Esophagus (tissue), 2 donors: ENCODE measurements at regions not wholly inside any gene's neighbourhood (a gene's known extent, or its start where the extent isn't known, plus 50 kb on each side); places are given as distances from the start of the nearest gene placed in this dataset.

Source experiments
- H3K27ac ChIP-seq, 2 donors: one replicate each; pipeline ENCODE4 v1.5.1; 2013; ENCODE audit warnings: low read depth in 2 of 2, mild to moderate bottlenecking in 2 of 2, inconsistent platforms in 1 of 2, low read length in 1 of 2, moderate library complexity in 1 of 2
- H3K27me3 ChIP-seq, 2 donors: one replicate each; pipeline ENCODE4 v1.6.1; 2013; ENCODE audit warnings: low read length in 2 of 2, control low read depth in 1 of 2, mild to moderate bottlenecking in 1 of 2; ENCODE audit not compliant: insufficient read depth in 2 of 2, control insufficient read depth in 1 of 2
- H3K36me3 ChIP-seq, 2 donors: one replicate each; pipeline ENCODE4 v1.6.1; 2013; ENCODE audit warnings: low read length in 1 of 2; ENCODE audit not compliant: control insufficient read depth in 2 of 2, insufficient read depth in 2 of 2
- H3K4me1 ChIP-seq, 2 donors: one replicate each; pipeline ENCODE4 v1.6.1; 2013; ENCODE audit warnings: low read length in 1 of 2; ENCODE audit not compliant: control insufficient read depth in 2 of 2, insufficient read depth in 2 of 2
- H3K4me3 ChIP-seq, 2 donors: one replicate each; pipeline ENCODE4 v1.5.1; 2013; ENCODE audit warnings: low read length in 2 of 2, mild to moderate bottlenecking in 2 of 2, low read depth in 1 of 2, moderate library complexity in 1 of 2
- H3K9me3 ChIP-seq, 2 donors: one replicate each; pipeline ENCODE4 v1.6.1; 2013; ENCODE audit warnings: mild to moderate bottlenecking in 2 of 2, low read depth in 1 of 2, low read length in 1 of 2, moderate library complexity in 1 of 2; ENCODE audit not compliant: control insufficient read depth in 2 of 2, insufficient read depth in 1 of 2
- WGBS, 2 donors: extraction: QIAGEN DNeasy Blood & Tissue Kit; methylation state at CpG; one replicate each; pipeline ENCODE4 v1.1.7; 2013; 5-methylcytosine and 5-hydroxymethylcytosine counted together
- donor health status: healthy with polysubstance abuse.
- donor health status: Bipolar disorder and iron deficiency.

DNA sequence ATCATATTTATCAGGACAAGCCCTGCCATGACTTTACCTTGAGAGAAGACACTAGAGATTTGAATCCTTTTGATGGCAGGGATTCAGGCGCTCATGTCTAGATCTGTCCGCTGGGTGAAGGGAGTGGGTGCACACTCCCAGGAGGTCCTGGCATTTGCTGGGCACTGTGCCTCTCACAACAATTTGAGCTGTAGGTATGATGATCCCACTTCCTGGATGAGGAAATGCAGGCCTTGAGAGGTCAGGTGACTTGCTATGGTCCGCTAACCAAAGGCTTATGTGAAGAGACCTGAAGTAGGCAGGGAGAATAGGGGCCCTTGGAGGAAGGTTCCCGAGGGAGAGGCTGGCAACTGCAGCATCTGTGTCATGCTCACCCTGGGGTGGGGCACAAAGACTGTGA, 206.1 kb downstream of the HAUS1 start:
- no peak overlapping the region for H3K27ac ChIP-seq
- WGBS, 2 donors = 57 to 68% methylated on average over 4 of the region's 4 CpGs
- H3K27me3 ChIP-seq = no peaks in the 10 kb centered on the region
- peaks cover 0 to 3% of the 10 kb centered on the region in 2 donors for H3K9me3 ChIP-seq
- H3K36me3 ChIP-seq = no peaks in the 10 kb centered on the region
- H3K4me3 ChIP-seq = no peak overlapping the region
- no peaks in the 10 kb centered on the region for H3K4me1 ChIP-seq

DNA sequence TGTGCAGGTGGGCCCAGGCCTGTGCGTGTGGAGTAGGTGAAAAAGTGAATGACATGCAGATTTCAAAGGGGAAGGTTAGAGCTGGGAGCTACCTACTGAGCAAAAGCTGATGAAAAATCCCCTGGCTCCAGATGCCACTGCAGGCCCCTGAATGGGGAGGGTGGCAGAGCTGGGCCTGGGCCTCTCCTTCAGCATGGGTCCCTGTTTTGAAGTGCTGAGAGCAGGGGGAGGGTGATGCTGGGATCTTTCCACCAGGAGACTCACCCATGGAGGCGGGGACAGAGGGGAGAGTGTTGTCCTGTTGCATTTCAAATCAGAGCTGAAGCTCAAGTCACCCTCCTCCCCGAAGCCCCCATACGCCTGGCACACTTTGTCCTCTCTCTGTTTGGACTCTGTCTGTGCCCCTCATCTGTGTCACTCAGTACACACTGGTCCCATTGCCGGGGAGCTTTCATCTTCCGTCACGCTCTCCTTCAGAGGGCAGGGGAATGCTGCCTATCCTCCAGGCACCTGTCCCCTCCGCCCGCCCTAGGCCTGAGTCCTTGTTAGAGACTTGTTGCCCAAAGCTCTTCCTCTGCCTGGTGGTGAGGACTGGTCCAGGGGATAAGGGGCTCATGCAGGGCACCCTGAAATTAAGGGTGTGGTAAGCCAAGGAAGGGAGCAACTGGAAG, 206.6 kb downstream of the HAUS1 start:
- no peak overlapping the region for H3K27ac ChIP-seq
- no peak overlapping the region for H3K4me3 ChIP-seq
- H3K9me3 ChIP-seq = peaks cover 0 to 3% of the 10 kb centered on the region in 2 donors
- no peaks in the 10 kb centered on the region for H3K27me3 ChIP-seq
- no peaks in the 10 kb centered on the region for H3K36me3 ChIP-seq
- no peaks in the 10 kb centered on the region for H3K4me1 ChIP-seq
- 82 to 85% methylated on average over 9 of the region's 9 CpGs for WGBS, 2 donors

DNA sequence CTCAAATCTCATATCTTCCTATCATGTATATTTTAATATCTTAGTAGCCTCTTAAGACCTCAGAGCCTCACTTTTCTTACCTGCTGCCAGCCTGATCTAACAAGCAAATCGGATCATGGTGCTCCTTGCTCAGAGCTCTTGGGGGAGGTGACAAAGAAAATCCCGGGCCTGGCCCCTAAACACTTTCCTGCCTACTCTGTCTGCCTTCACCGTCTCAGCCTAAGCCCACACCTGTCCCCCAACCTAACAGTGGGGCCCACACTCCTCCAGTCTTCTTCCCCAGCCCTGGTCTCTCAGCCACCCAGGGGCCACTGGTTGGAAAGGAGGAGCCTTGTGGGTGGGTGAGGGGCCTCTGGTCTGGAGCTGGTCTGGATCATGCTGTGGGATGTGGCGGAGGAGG, 207.3 kb downstream of the HAUS1 start:
- Histone ChIP-seq H3K4me3 (no peak overlapping the region), H3K27ac (no peak overlapping the region), H3K36me3 (no peaks in the 10 kb centered on the region), H3K27me3 (no peaks in the 10 kb centered on the region), H3K4me1 (no peaks in the 10 kb centered on the region), H3K9me3 (no peaks in the 10 kb centered on the region)
- WGBS, 2 donors = 85 to 86% methylated on average over 4 of the region's 4 CpGs

DNA sequence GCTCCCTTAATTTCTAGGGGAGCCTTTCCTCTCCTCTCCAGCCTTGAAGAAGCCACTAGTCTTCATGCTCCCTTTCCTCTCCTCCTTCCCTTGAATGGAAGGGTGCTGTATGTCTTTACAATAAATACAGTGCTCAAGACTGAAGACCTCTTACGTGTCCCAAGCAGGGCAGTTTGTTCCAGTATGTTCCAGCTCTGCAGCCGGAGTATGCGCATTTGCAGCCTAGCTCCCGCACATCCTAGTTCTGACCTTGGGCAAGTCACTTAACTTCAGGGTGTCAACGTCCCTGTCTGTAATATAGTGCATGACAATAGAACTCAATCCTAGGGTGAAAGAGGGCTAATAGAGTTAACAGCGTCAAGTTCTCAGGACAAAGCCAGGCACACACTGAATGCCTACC, 208.0 kb downstream of the HAUS1 start:
- no peaks in the 10 kb centered on the region for H3K36me3 ChIP-seq
- no peaks in the 10 kb centered on the region for H3K4me1 ChIP-seq
- H3K4me3 ChIP-seq = no peak overlapping the region
- H3K27me3 ChIP-seq = no peaks in the 10 kb centered on the region
- no peak overlapping the region for H3K27ac ChIP-seq
- 72 to 76% methylated on average over 6 of the region's 6 CpGs for whole genome bisulfite sequencing, 2 donors
- H3K9me3 ChIP-seq = no peaks in the 10 kb centered on the region

DNA sequence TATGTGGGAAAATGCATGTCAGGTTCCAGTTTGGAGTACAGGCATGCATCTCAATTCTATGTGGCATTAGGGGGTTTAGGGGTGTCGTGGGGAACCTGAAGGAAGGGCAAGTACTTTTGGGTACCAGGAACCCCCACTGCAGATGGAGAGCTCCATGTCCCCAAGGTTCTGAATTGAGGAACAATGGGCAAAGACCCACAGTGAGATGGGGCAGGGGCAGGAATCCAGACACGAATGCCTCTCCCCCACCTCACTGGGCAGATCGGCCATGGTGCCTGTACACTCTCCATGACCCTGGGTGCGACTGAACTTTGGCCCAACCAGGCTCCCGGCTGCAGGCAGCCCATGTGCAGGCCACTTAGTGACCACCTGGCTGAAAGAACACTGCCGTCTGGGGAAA, 209.3 kb downstream of the HAUS1 start:
- 88 to 89% methylated on average over 6 of the region's 6 CpGs for WGBS, 2 donors
- no peaks in the 10 kb centered on the region for H3K9me3 ChIP-seq

DNA sequence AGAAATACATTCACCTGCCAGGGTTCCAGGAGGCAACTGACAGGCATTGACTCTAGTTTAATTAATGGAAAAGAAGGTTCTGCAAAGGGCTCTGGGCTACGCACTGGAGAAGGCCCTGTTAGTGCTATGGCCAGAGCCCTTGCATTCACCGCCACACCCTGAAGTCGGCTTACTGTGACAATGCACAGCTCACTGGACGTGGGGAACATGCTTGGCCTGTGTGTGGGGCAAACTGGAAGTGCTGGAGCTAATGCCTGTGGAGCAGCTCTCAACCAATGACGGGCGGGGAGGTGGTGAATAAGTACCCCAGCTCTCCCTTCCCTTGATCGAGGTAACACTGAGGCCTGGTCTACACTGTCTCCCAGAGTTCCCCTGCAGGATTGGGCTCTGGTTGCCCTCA, 209.8 kb downstream of the HAUS1 start:
- H3K4me1 ChIP-seq = no peaks in the 10 kb centered on the region
- WGBS, 2 donors = 86 to 92% methylated on average over 7 of the region's 7 CpGs
- no peaks in the 10 kb centered on the region for H3K36me3 ChIP-seq
- H3K27ac ChIP-seq = no peak overlapping the region
- no peaks in the 10 kb centered on the region for H3K9me3 ChIP-seq
- H3K27me3 ChIP-seq = no peaks in the 10 kb centered on the region
- H3K4me3 ChIP-seq = no peak overlapping the region

More for the DNA sequence above, 209.3 kb downstream of the HAUS1 start:
- no peaks in the 10 kb centered on the region for H3K36me3 ChIP-seq
- H3K27ac ChIP-seq = no peak overlapping the region
- no peak overlapping the region for H3K4me3 ChIP-seq
- H3K27me3 ChIP-seq = no peaks in the 10 kb centered on the region
- H3K4me1 ChIP-seq = no peaks in the 10 kb centered on the region

DNA sequence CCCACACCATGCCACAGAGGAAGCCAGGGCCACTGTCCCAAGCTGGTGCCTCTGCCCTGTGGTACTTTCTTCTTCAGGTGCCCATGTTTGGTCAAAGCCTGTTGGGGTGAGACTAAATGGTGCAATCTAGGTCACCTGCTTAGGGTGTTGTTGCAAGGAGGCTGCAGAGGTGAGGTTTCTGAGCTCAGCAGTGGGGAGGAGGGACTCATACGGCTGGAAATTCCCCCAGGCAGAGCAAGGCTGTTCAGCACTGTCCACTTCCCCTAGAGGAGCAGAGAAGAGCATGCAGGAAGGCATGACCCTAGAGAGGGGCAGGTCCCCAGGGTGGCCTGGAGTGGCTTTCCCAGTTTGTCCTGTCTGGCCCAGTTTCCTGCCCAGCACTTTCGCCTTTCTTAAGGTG, 211.0 kb downstream of the HAUS1 start:
- Histone ChIP-seq H3K27me3 (no peaks in the 10 kb centered on the region), H3K4me3 (no peak overlapping the region), H3K36me3 (no peaks in the 10 kb centered on the region), H3K9me3 (no peaks in the 10 kb centered on the region), H3K4me1 (no peaks in the 10 kb centered on the region), H3K27ac (no peak overlapping the region)
- WGBS, 2 donors = 72 to 80% methylated on average over 2 of the region's 2 CpGs

DNA sequence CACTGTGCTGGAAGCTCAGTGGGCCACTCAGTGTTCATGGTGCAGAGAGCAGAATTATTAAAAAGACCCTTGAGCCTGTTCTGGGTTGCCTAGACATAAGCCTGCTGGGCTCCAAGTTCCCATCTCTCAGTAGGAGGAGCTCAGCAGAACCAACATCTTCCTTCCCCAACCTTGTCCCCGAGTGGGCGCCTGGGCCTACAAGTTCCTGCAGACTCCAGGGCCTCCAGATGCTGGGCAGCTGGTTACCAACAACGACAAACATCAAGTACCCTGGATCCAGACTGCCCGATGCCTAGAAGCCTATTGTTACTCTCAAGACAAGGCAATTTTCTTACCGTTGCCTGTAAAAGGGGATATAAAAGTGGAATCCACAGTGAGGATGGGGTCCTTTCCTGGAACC, 214.2 kb downstream of the HAUS1 start:
- no peaks in the 10 kb centered on the region for H3K27me3 ChIP-seq
- 91 to 92% methylated on average over 5 of the region's 5 CpGs for WGBS, 2 donors
- no peak overlapping the region for H3K4me3 ChIP-seq
- no peak overlapping the region for H3K27ac ChIP-seq
- no peaks in the 10 kb centered on the region for H3K9me3 ChIP-seq
- H3K4me1 ChIP-seq = no peaks in the 10 kb centered on the region
- no peaks in the 10 kb centered on the region for H3K36me3 ChIP-seq

DNA sequence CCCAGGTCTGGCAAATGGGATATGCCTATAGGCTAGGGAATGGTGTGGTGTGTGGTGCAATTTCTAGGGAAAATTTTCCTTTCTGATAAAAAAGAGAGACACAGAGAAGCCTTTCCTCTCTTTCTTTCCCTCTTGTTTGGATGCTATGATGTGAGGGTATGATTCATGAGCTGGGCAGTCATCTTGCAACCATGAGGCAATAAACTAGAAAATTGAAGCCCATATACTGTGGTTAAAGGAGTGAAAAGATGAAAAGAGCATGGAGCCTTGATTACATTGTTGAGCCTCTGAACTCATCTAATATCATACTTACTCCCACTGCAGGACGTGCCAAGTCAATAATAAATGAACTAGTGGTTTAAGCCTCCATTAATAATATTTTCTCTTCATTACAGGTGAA, 215.6 kb downstream of the HAUS1 start:
- WGBS, 2 donors = 67 to 76% methylated on average over 1 of the region's 1 CpG
- H3K9me3 ChIP-seq = no peaks in the 10 kb centered on the region
- H3K4me1 ChIP-seq = no peaks in the 10 kb centered on the region
- no peaks in the 10 kb centered on the region for H3K36me3 ChIP-seq
- no peak overlapping the region for H3K4me3 ChIP-seq
- H3K27ac ChIP-seq = no peak overlapping the region
- no peaks in the 10 kb centered on the region for H3K27me3 ChIP-seq

DNA sequence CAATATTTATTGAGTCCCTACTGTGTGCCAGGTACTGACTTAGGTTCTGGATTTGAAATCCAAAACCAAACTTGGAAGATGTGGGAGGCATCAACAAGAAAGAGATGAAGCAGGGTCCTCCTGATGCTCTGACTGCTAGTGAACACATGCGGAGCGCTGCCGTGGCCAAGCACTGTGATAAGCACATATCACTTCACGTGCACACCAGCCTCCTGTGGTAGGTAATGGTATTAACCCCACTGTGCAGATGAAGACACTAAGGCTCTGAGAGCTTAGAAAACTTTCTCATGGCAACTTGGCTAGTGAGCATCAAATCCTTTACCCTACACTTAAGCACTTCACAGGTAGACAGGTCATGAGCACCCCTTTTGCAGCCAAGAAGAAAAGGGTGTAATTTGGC, 216.1 kb downstream of the HAUS1 start:
- Histone ChIP-seq H3K4me3 (no peak overlapping the region), H3K36me3 (no peaks in the 10 kb centered on the region), H3K27me3 (no peaks in the 10 kb centered on the region), H3K9me3 (no peaks in the 10 kb centered on the region), H3K27ac (no peak overlapping the region), H3K4me1 (no peaks in the 10 kb centered on the region)
- 85 to 88% methylated on average over 4 of the region's 4 CpGs for WGBS, 2 donors
